NB4 (cell line): ENCODE measurements at regions not wholly inside any gene's neighbourhood (a gene's known extent, or its start where the extent isn't known, plus 50 kb on each side); places are given as distances from the start of the nearest gene placed in this dataset.

ENCODE experiments used
- MAX ChIP-seq: IDR thresholded peaks from 2 replicates; pipeline ENCODE4 v1.6.1; 2011; ENCODE audit warnings: low read depth, low read length
- POLR2A ChIP-seq: IDR thresholded peaks from 2 replicates; pipeline ENCODE4 v1.6.1; 2011; ENCODE audit warnings: mild to moderate bottlenecking; ENCODE audit not compliant: insufficient read length; ENCODE audit errors: extremely low read depth
- TF ChIP-seq, protein P1 (sequence below): IDR thresholded peaks from one replicate; pipeline ENCODE4 v1.5.1; 2012; ENCODE audit warnings: low read depth, low read length

GRCh38 chr14:79989990-79990389 lies 221.3 kb downstream of the DIO2 start:
- TF ChIP-seq MAX: no peak
- TF ChIP-seq, protein P1, sequence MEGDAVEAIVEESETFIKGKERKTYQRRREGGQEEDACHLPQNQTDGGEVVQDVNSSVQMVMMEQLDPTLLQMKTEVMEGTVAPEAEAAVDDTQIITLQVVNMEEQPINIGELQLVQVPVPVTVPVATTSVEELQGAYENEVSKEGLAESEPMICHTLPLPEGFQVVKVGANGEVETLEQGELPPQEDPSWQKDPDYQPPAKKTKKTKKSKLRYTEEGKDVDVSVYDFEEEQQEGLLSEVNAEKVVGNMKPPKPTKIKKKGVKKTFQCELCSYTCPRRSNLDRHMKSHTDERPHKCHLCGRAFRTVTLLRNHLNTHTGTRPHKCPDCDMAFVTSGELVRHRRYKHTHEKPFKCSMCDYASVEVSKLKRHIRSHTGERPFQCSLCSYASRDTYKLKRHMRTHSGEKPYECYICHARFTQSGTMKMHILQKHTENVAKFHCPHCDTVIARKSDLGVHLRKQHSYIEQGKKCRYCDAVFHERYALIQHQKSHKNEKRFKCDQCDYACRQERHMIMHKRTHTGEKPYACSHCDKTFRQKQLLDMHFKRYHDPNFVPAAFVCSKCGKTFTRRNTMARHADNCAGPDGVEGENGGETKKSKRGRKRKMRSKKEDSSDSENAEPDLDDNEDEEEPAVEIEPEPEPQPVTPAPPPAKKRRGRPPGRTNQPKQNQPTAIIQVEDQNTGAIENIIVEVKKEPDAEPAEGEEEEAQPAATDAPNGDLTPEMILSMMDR: no peak
- TF ChIP-seq POLR2A: no peak
